DMS114 treated with DMSO at 0.1 percent for 48 hours (cell line): ENCODE measurements at regions not wholly inside any gene's neighbourhood (a gene's known extent, or its start where the extent isn't known, plus 50 kb on each side); places are given as distances from the start of the nearest gene placed in this dataset.
"Not testable (repeated sequence)": the region's sequence is repeated elsewhere in the genome, so short reads cannot be mapped to it uniquely, and the experiment has no call there.

Source experiments
- DNase-seq: peaks from one replicate; lab custom pipeline; 2025; ENCODE audit not compliant: unreplicated experiment; lab: John Stamatoyannopoulos, UW

GRCh38 chr2:56018267-56018666 lies 94.7 kb upstream of the EFEMP1 start:
- DNase-seq, result no peak

- DNase-seq, result no peak
These were observed 97.5 kb upstream of the EFEMP1 start for GRCh38 chr2:56021136-56021474.

- no peak for DNase-seq
These were observed 98.0 kb upstream of the EFEMP1 start for GRCh38 chr2:56021579-56021978.

GRCh38 chr2:56025469-56026193 lies 102.0 kb upstream of the EFEMP1 start:
- no peak for DNase-seq

- no peak for DNase-seq
These were observed 103.2 kb upstream of the EFEMP1 start for GRCh38 chr2:56026828-56027227.

GRCh38 chr2:56030062-56030461 lies 106.5 kb upstream of the EFEMP1 start:
- DNase-seq, result no peak

GRCh38 chr2:56030901-56031300 lies 107.3 kb upstream of the EFEMP1 start:
- DNase-seq, result no peak

- DNase-seq, result no peak
These were observed 110.7 kb upstream of the EFEMP1 start for GRCh38 chr2:56034258-56034657.

- no peak for DNase-seq
These were observed 116.6 kb upstream of the EFEMP1 start for GRCh38 chr2:56040189-56040588.

- no peak for DNase-seq
These were observed 117.3 kb upstream of the EFEMP1 start for GRCh38 chr2:56040834-56041233.

- DNase-seq, result no peak
These were observed 123.6 kb upstream of the EFEMP1 start for GRCh38 chr2:56047136-56047535.

GRCh38 chr2:56049233-56049845 lies 125.8 kb upstream of the EFEMP1 start:
- no peak for DNase-seq

GRCh38 chr2:56053679-56054078 lies 130.1 kb upstream of the EFEMP1 start:
- DNase-seq, result no peak

GRCh38 chr2:56055405-56055804 lies 128.4 kb upstream of the CCDC85A start:
- no peak for DNase-seq

- not testable (repeated sequence) for DNase-seq
These were observed 122.5 kb upstream of the CCDC85A start for GRCh38 chr2:56061327-56061726.

- DNase-seq, result no peak
These were observed 115.0 kb upstream of the CCDC85A start for GRCh38 chr2:56068746-56069145.

GRCh38 chr2:56077359-56077915 lies 106.4 kb upstream of the CCDC85A start:
- DNase-seq, result peak; percentile 10

- no peak for DNase-seq
These were observed 101.1 kb upstream of the CCDC85A start for GRCh38 chr2:56082665-56083064.

GRCh38 chr2:56084111-56084901 lies 99.5 kb upstream of the CCDC85A start:
- no peak for DNase-seq

GRCh38 chr2:56086336-56086735 lies 97.5 kb upstream of the CCDC85A start:
- no peak for DNase-seq

GRCh38 chr2:56088411-56088810 lies 95.4 kb upstream of the CCDC85A start:
- no peak for DNase-seq

GRCh38 chr2:56089931-56090330 lies 93.9 kb upstream of the CCDC85A start:
- DNase-seq, result no peak
